ENCODE measurements at regions not wholly inside any gene's neighbourhood (a gene's known extent, or its start where the extent isn't known, plus 50 kb on each side); places are given as distances from the start of the nearest gene placed in this dataset.
A peak's percentile ranks its signal among the peaks of the same experiment; 100 is the strongest.

- H3K36me3 ChIP-seq: no peaks in the 10 kb centered on the region
- TF ChIP-seq CTCF (IDR thresholded peaks at IDR 0.05; ENCODE audit: low read depth, low read length): no peak
- 0 out of 2 replicates have a peak, but pooled peaks cover 4% of the 10 kb centered on the region for H3K27me3 ChIP-seq
- no peak overlapping the region for H3K4me3 ChIP-seq (ENCODE audit: low read depth, low read length)
- no peaks in the 10 kb centered on the region for H3K9me3 ChIP-seq
- DNase-seq: no peak
- no peaks in the 10 kb centered on the region for H3K4me1 ChIP-seq
Observed at GRCh38 chr11:32225571-32226285, 134.9 kb downstream of the RCN1 start.

- no peak for TF ChIP-seq CTCF (IDR thresholded peaks at IDR 0.05; ENCODE audit: low read depth, low read length)
- no peaks in the 10 kb centered on the region for H3K9me3 ChIP-seq
- no peaks in the 10 kb centered on the region for H3K36me3 ChIP-seq
- 0 out of 2 replicates have a peak, but pooled peaks cover 4% of the 10 kb centered on the region for H3K27me3 ChIP-seq
- H3K4me3 ChIP-seq (ENCODE audit: low read depth, low read length): no peak overlapping the region
- no peak for DNase-seq
- no peaks in the 10 kb centered on the region for H3K4me1 ChIP-seq
Observed at GRCh38 chr11:32226480-32226879, 135.6 kb downstream of the RCN1 start.

GRCh38 chr11:32229576-32230240 is 138.8 kb downstream of the RCN1 start:
- TF ChIP-seq CTCF (IDR thresholded peaks at IDR 0.05; ENCODE audit: low read depth, low read length): no peak
- H3K36me3 ChIP-seq: no peaks in the 10 kb centered on the region
- no peaks in the 10 kb centered on the region for H3K9me3 ChIP-seq
- no peak overlapping the region for H3K4me3 ChIP-seq (ENCODE audit: low read depth, low read length)
- H3K27me3 ChIP-seq: 0 out of 2 replicates have a peak, but pooled peaks cover 4% of the 10 kb centered on the region
- no peak for DNase-seq
- H3K4me1 ChIP-seq: no peaks in the 10 kb centered on the region

- H3K9me3 ChIP-seq: no peaks in the 10 kb centered on the region
- H3K4me1 ChIP-seq: no peaks in the 10 kb centered on the region
- no peak overlapping the region for H3K4me3 ChIP-seq (ENCODE audit: low read depth, low read length)
- H3K27me3 ChIP-seq: no peaks in the 10 kb centered on the region
- DNase-seq: peak; percentile 27
- H3K36me3 ChIP-seq: no peaks in the 10 kb centered on the region
- TF ChIP-seq CTCF (IDR thresholded peaks at IDR 0.05; ENCODE audit: low read depth, low read length): peak; percentile 74
Observed at GRCh38 chr11:32231909-32232493, 141.1 kb downstream of the RCN1 start.

GRCh38 chr11:32232516-32232915 is 141.6 kb downstream of the RCN1 start:
- Histone ChIP-seq H3K27me3 (no peaks in the 10 kb centered on the region), H3K36me3 (no peaks in the 10 kb centered on the region), H3K4me3 (ENCODE audit: low read depth, low read length) (no peak overlapping the region), H3K4me1 (no peaks in the 10 kb centered on the region), H3K9me3 (no peaks in the 10 kb centered on the region)
- TF ChIP-seq CTCF (IDR thresholded peaks at IDR 0.05; ENCODE audit: low read depth, low read length): no peak
- no peak for DNase-seq

GRCh38 chr11:32233276-32233675 is 142.4 kb downstream of the RCN1 start:
- no peak overlapping the region for H3K4me3 ChIP-seq (ENCODE audit: low read depth, low read length)
- H3K36me3 ChIP-seq: no peaks in the 10 kb centered on the region
- H3K27me3 ChIP-seq: no peaks in the 10 kb centered on the region
- no peaks in the 10 kb centered on the region for H3K9me3 ChIP-seq
- no peak for TF ChIP-seq CTCF (IDR thresholded peaks at IDR 0.05; ENCODE audit: low read depth, low read length)
- H3K4me1 ChIP-seq: no peaks in the 10 kb centered on the region
- no peak for DNase-seq

Measured in BE2C (cell line).